GM18520 (cell line): ENCODE measurements at regions not wholly inside any gene's neighbourhood (a gene's known extent, or its start where the extent isn't known, plus 50 kb on each side); places are given as distances from the start of the nearest gene placed in this dataset.
A peak's percentile ranks its signal among the peaks of the same experiment; 100 is the strongest.
"Not testable (repeated sequence)": the region's sequence is repeated elsewhere in the genome, so short reads cannot be mapped to it uniquely, and the experiment has no call there.

ENCODE experiments used
- ATAC-seq: cut with Tn5 transposase; IDR thresholded peaks from one replicate; pipeline ENCODE4 v1.9.1; 2021; ENCODE audit not compliant: unreplicated experiment

DNA sequence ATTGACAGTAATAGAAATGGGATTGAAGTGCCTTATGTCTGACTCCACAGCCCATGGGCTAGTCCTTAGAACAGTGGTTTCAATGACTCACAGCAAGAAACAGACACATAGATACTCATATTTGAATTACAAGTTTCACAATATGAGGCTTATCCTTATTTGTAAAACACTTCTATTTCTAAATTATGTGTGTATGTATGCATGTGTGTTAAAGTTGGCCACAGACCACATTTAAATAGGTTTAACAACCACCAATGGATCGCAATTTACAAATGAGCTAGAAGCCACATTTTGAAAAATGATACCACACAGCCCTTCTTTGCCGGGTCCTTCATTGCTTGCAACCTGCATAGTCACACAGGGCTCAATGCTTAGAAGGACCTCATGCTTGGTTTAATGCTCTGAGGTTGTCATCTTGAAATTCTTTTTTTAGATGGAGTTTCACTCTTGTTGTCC is 157.8 kb upstream of the PREP start:
- ATAC-seq, result peak; percentile 97

DNA sequence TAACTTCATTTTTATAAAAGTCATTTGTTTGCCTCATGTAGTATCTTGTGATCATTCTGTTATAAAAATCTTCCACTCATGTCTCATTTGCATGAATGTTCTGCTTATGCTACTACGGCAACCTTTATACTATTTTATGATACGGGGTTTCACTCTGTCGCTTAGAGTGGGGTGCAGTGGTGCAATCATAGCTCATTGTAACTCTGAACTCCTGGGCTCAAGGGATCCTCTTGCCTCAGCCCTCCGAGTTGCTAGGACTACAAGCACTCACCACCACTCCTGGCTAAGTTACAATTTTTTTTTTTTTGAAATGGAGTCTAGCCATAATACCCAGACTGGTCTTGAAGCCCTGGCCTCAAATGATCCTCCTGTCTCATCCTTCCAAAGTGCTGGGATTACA is 154.4 kb upstream of the PREP start:
- ATAC-seq, result no peak

DNA sequence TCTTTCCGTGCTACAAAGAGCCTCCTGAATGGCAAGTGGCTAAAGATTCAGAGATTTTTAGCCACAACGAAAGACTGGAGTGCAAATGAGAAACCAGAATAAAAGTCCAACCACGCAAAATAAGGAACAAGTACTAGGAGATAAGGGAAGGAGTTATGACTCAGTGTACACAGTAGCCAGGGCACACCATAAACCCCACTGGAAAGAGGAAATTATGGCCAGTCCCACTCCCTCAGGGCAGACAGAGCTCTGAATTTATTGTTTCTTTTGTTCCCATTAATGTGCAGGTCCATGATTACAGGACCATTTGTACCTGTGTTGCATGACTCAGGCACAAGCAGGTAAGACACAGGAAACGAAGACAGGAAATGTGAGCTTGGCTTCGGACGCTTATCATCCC is 150.3 kb upstream of the PREP start:
- ATAC-seq, result no peak

DNA sequence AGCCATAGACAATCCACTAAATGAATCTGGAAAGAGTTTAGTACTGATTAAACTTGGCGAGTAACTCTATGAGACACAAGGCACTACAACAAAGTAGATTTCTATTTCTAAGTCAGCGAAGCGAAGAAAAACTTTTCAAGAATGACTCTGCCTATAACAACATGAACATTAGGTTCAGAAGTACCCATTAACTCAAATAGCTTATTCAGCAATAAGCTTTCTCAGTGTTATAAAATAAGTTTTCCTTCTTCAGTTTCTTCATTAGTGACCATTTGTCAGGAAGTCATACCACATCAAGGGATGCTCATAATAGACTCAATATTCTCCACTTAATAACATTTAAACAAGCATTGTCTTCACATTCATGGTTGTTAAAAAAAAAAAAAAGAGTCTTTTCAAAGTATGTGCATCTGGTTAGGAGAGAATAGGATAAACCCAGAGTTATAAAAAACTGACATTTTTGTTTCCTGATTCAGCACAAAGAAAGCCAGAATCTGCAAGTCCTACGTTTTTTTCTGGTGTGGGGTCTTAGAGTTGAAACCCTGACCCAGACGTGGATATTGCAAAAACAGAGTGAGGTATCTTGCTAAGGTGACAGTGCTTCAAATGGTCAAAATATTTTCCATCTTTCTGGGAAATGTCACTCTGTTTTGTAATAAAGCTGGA is 148.2 kb upstream of the PREP start:
- no peak for ATAC-seq

DNA sequence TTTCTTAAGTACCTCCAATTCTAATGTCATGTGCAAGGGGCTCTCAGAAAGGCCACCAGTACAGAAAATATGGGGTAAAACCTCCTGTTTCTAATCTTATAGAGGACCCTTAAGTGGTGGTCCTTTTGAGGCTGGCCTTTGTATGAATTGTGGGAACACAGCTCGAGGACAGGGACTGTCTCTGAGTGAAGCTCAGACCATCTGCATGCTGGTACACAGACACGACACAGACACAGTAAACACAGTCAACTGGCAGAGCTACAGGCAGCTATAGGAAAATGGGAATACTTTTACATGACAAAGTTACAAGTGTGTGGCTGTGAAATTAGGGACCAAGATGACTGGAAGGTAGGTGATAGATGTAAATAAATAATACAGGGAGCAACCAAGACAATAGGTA is 143.9 kb upstream of the PREP start:
- ATAC-seq, result no peak

DNA sequence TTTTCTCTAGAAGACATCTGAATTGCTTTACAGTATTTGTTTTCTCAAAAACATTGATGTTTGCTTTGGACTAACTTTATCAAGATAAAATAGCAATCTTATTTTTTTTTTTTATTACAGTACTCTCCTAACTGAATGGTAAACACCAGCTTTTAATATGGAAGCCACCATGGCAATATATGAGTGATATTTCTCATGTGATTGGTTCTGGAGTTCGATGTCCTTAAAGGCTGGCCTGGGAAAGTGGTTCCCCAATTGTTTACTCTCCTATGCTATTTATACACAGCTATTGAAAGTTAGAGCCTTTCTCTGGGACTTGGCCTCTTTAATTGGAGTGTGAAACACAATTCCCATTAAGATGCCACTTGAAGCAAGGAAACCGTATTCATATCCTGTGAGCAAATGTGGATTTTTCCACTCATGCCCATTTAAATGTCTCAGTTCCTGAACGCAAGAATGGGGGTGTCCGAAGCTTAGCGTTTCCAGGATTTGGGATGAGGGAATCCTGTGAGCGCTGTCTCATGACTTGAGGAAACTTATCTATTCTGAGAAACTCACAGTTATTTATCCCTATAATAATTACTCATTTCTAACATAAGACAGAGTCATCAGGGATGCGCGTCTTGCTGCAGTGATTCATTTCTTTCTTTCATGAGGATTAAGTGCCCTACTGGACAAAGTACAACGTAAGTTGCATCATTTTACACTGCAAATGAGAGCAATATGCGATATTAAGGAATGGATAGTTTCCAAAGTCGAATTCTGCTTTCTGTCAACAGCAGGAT is 143.3 kb upstream of the PREP start:
- no peak for ATAC-seq

DNA sequence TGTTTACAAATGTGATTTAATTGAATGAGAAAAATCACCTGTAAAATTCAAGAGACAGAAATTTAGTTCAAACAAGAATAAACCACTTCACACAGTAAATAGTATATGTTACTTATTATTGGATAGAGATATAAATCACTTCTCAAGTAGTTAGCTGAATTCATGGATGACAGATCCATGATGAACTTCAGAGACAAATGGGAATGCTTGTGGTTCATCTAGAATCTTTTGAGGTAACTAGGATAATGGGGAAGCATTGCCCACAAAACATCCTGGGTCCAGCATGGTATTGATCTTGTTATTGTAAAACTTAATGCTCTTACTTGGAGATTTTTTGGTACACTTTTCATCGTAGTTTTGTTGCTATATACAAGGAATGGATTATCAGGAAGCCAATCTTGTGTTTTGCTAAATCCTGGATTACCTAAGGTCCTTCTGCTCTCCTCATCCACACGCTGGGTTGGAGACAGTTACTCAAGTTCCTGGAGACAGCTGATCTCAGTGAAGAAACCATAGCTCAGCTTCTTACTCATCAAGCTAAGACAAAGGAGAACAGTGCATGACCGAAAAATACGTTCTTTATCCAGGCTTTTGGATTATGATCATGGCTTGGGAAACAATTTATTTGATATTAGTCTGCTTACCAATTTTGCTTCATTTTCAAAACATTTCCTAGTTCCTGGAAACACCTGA is 142.5 kb upstream of the PREP start:
- ATAC-seq, result no peak

DNA sequence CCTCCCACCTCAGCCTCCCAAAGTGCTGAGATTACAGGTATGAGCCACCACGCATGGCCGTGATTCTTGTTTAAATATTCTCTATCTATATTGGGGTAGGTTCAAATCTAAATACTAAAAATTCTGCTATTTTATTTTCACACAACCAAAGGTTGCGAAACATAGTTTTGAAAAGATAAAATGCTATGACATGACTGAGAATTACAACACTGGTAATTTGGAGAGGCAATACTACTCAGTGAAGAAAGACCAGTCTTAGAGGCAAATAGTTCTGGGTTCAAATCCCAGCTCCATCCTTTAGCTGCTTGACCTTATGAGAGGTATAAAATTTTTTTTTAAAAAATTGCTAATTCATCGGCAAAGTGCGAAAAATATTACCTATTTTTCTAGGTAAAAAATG is 137.0 kb upstream of the PREP start:
- ATAC-seq, result no peak

DNA sequence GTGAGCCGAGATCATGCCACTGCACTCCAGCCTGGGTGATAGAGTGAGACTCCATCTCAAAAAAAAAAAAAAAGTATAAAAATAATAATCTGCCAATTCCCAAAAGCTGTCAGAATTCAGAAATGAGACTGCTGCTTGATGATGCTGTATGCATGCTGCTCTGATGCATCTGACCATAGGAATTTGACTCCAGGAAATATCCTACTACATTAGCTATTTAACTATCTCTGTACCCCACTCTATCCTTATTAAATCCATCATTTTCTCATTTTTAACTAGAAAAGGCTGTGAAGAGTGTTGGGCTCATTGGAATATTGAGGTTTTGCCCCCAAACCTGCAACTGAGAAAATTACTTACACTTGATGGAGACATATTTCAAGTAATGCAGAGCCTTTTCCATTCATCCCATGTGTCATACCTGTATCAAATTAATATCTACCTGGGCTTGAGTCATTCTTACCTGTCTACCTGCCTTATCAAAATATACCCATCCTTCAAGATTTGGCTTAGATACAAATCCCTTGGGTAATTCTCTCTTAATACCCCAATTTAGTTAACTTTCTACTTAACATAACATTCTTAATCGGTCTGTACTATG is 135.2 kb upstream of the PREP start:
- ATAC-seq, result no peak

DNA sequence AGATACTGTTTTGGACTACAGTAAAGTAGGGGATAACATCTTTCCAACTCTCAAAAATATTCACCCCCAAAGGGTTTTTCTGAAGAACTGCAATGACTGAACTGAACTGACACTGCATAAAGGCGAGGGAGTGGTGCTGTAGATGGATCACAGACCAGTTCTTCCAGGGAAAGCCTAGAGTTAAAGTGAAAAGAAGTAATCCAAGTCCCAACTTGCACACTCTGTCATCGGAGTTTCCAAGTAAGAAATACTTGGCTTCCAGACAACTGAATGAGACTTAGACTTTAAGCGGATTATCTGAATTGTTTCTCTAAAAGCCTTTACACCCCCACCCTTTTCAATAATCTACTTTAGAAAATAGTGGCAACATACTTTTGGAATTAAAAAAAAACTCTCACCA is 134.1 kb upstream of the PREP start:
- ATAC-seq, result no peak

DNA sequence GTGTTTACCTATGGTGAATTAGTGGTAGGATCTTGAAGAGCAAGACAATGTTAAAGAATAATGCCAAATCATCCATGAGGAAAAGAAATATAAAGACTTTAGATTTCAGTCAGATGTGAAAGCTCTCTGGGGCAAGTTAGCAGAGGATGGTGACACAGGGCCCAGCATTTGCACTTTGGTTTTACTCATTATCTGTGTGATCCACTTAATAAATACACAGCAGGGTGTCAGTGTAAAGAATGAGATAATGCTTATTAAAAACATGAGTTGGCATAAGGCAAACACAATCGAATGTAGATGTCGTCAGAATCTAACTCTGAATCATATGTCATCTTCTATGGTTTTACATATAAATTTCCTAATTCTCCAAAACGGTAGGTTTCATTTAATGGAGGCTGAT is 130.4 kb upstream of the PREP start:
- ATAC-seq, result no peak

DNA sequence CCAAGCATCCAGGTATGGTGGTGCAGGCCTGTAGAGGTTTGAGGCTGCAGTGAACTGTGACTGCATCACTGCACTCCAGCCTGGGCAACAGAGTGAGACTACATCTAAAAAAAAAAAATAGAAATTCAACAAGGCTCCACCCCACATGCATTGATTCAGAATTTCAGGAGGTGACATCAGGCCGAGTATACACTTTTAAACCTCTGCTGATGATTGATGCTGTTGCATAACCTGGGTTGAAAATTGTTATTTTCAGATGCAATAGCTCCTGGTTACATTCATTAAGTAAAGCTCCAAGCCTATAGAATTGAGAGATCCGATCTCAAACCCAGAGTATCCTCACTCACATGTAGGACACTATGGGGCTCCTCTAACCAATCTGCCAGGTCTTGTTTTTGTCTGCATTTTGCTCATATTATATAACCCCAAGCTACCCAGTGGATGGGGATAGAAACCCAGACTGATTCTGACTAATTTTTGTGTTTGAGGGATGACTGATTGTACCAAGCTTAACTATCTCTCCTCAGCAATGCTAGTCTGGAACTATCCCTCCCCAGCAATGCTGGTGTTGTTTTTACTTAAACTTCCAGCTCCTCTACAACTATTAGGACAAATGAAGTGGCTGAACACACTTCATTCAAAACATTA is 123.5 kb upstream of the PREP start:
- ATAC-seq, result no peak

DNA sequence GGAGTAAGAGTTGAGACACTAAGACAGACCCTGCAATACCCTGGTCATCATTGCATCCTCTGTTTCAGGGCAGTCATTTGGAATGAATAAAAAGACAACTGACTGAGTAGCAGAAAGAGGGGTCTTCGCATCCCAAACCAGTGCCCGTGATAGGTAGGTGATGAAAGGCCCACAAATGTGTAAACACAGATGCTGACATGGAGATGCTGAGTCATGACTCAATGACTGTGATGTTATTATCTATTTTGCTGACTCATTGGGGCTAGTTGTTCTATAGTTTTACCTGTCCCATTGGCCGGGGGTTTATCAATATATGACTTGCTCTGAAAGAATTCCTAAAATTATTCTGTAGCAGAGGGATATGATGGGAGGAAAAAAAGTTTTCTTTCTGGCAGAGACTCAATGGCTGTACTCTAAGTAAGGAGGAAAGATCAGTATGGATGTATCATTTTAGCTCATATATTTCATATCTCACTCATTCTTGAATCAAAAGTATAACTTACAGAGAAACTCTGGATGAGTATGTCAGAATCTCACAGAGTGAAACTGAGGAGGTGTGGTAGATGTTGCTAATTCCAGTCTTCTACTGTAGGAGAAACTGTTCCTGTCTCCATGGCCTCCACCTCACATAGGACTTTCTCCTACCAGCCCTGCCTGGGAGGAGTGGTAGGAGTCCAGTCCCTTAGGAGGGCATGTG is 119.9 kb upstream of the PREP start:
- ATAC-seq, result no peak

DNA sequence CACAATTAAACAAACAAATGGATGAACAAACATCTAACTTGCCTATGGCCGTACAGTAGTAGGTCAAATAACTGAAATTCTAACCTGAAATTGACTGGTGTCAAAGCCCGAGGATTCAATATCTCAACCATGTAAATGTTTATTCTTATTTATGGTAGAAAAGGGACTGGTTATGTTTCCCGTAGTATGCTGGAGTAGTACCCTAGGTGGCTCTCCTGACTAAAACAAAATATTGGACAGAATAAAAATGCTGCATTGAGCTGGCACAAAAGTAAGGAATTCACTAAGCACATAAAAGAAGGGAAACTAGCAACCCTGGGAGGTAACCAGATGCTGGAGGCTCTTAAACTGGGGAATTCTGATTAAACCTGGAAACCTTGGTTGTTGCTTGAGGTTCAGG is 117.1 kb upstream of the PREP start:
- no peak for ATAC-seq

DNA sequence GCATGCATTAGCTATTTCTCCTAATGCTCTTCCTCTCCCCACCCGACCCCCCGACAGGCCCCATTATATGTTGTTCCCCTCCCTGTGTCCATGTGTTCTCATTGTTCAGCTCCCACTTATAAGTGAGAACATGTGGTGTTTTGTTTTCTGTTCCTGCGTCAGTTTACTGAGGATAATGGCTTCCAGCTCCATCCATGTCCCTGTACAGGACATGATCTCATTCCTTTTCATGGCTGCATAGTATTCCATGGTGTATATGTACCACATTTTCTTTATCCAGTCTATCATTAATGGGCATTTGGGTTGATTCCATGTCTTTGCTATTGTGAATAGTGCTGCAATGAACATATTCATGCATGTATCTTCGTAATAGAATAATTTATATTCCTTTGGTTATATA is 116.1 kb upstream of the PREP start:
- ATAC-seq, result not testable (repeated sequence)

DNA sequence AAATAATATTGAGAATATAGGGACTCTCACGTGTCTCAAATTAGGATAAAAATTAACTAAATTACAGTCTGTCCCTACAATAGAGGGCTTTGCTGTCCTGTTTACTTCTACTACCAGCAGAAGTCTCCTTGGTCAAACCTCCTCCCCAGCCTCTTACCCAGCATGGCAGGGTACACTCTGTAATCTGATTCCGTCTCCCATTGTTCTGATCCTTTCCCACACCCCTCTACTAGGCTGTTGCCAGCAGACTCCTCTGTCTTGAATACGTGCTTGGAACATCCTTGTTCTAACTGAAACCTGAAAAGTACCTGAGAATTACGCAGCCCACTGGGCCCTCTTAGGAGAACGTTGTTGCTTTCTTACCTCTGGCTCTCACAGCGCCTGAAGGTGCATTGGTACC is 112.2 kb upstream of the PREP start:
- ATAC-seq, result no peak

DNA sequence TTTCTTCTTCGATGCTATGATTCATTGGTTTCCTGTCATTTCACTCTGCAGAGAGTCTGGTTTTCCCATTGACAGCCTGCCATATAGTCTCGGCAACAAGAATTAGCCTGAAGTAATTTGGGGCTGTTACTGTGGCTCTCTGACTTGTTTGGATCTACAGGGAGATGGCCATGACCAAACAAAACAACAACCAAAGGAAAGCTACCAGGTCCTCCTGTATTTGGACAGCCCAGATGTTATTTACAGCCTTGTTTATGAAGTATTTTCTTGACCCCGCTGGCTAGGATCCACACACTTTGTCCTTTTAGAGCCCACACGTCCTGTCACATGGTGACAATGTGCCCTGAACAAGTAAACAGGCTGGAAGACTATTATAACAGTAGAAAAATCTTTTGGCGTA is 111.4 kb upstream of the PREP start:
- no peak for ATAC-seq

DNA sequence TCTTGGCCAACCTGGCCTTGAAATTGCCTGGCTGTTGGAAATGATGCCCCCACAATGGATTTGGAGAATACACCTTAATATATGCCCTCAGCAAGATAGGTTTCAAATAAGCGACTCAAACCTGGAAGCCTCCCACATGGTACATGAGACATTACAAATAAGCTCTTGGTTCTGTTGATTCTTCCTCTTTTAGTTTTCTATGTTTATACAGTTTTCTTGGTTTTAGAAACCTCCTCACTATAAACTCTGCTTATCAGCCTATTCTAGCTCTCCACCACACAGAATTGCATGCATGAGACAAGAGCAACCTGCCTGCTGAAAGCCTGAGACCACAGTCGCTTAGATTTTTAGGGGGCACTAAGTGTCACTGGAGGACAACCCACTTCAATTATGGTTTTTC is 108.8 kb upstream of the PREP start:
- ATAC-seq, result no peak

DNA sequence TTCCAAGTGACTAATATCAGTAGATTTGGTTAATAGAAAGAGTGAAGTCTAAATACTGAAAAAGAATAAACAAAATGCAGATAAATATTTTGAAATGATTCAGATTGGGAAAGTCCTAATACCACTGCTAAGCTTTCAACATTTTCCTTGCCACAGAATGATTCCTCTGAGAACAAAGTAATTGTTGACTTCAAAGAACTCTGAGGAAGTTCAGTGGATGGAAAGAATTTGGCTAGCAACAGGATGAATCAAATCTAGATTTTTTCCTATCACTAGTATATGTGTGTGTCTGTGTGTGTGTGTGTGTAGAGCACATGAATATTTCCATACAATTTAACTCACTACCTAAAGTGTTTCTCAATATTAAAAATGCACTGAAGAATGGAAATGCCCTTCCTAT is 107.9 kb upstream of the PREP start:
- ATAC-seq, result no peak

DNA sequence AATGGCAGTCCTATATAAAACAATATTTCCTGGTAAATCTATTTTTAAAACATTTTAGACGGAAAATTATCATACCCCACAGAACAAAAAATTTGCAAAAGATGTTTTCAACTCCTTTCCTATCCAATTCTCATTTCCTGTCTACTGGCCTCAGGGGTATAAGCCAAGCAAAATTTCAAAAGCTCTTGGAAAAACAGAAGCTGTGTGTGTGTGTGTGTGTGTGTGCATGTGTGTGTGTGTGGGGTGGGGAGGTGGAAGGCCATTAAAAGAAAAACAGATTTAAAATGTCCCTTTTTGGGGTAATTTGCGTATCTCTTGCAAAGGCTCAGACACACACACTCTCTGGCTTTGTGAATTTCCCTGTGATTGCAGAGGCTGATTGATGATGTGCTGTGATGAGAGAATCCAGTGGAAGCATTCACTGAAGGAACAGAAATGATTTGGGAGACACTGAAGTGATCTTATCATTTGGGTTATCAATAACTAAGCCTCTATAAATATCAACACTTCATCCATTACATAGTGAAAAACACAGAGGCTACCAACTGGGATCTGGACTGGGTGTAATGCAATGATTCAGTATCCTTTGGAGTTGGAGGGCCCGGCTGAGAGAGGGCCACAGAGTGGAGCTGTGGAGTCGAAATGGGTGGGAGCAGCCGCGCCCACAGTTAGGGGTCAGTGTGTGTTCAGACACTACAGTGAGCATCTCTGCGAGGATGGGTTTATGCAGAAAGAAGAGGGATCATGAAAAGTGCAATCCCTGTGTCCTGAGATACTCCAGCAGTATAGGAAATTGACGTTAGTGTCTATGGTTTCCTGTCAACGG is 106.8 kb upstream of the PREP start:
- no peak for ATAC-seq
